K562 (cell line): ENCODE measurements at regions not wholly inside any gene's neighbourhood (a gene's known extent, or its start where the extent isn't known, plus 50 kb on each side); places are given as distances from the start of the nearest gene placed in this dataset.

Experiments
- ATF7 ChIP-seq: fragments of 450-650 bp; IDR thresholded peaks from 2 replicates; pipeline ENCODE4 v1.7.1; 2014; ENCODE audit warnings: mild to moderate bottlenecking, moderate library complexity
- GTF2F1 ChIP-seq: IDR thresholded peaks from 2 replicates; pipeline ENCODE4 v1.6.1; 2011; ENCODE audit warnings: low read depth, low read length, improper control_type of control experiment
- SIN3A ChIP-seq, 2 experiments: fragments of 150-350 bp in 1 of 2; IDR thresholded peaks; 2 replicates each; pipeline ENCODE4 v1.6.1; 2011 to 2016; ENCODE audit warnings: borderline replicate concordance in 2 of 2, low read depth in 2 of 2, low read length in 2 of 2, mild to moderate bottlenecking in 2 of 2, moderate library complexity in 2 of 2; ENCODE audit not compliant: control insufficient read depth in 1 of 2
- SMARCB1 ChIP-seq: IDR thresholded peaks from 2 replicates; pipeline ENCODE4 v1.6.1; 2011; ENCODE audit warnings: improper control_type of control experiment, low read depth; ENCODE audit not compliant: insufficient read length
- ZBTB8A ChIP-seq: fragments of 450-650 bp; IDR thresholded peaks from 2 replicates; pipeline ENCODE4 v1.6.1; 2018; ENCODE audit warnings: mild to moderate bottlenecking, moderate library complexity; ENCODE audit not compliant: partially characterized antibody
- TF ChIP-seq, protein P1 (sequence below), 2 experiments: fragments of 450-650 bp in 1 of 2; IDR thresholded peaks; 2 replicates each; pipeline ENCODE4 v1.6.1; 2011 to 2017; ENCODE audit warnings: low read depth in 2 of 2, antibody characterized with exemption in 1 of 2, borderline replicate concordance in 1 of 2, low read length in 1 of 2, mild to moderate bottlenecking in 1 of 2, mixed read lengths in 1 of 2; ENCODE audit not compliant: control insufficient read depth in 1 of 2
- TF ChIP-seq, protein P2 (sequence below): sonication (generic); formaldehyde crosslinking; IDR thresholded peaks from 2 replicates; pipeline ENCODE4 v1.8.1; 2023; ENCODE audit warnings: mild to moderate bottlenecking, missing genetic modification reagents

DNA sequence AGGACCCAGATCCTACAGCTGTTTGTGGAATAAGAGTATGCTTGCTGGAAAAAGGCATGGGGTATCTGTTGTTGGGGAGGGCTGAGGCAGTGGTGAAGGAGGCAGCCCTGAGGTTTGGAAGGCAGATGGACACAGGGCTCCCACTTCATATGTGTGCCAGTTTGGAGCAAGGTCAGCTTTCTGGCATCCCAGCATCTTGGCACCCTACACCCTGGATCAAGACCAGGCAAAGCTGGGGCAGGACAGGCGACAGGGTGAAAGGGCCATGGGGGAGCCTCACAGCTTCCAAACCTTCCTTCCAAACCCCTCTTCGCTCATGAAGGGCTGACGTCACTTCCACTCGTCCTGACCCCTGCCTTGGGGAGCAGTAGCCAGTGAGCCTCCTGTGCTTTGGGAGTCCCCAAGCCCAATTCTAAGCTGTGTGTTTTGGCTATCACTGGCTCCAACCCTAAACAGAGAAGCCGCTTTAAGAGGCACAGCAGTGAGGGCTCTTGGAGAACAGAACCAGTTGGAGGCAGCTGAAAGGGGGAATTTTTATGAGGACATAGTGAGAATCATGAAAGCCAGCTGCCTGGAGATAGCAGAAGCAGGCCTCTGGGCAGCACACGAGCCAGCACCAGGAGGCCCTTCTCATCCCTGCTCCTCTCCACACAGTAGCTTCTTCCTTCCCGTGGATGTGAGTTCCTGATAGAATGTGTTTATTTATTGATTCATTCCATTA is 448.6 kb upstream of the CDH4 start (continued):
- TF ChIP-seq, protein P1, sequence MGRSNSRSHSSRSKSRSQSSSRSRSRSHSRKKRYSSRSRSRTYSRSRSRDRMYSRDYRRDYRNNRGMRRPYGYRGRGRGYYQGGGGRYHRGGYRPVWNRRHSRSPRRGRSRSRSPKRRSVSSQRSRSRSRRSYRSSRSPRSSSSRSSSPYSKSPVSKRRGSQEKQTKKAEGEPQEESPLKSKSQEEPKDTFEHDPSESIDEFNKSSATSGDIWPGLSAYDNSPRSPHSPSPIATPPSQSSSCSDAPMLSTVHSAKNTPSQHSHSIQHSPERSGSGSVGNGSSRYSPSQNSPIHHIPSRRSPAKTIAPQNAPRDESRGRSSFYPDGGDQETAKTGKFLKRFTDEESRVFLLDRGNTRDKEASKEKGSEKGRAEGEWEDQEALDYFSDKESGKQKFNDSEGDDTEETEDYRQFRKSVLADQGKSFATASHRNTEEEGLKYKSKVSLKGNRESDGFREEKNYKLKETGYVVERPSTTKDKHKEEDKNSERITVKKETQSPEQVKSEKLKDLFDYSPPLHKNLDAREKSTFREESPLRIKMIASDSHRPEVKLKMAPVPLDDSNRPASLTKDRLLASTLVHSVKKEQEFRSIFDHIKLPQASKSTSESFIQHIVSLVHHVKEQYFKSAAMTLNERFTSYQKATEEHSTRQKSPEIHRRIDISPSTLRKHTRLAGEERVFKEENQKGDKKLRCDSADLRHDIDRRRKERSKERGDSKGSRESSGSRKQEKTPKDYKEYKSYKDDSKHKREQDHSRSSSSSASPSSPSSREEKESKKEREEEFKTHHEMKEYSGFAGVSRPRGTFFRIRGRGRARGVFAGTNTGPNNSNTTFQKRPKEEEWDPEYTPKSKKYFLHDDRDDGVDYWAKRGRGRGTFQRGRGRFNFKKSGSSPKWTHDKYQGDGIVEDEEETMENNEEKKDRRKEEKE (IDR thresholded peaks at IDR 0.05; ENCODE audit: borderline replicate concordance in 1 of 2, control insufficient read depth in 1 of 2, low read depth in 2 of 2, low read length in 1 of 2) = no peak
- TF ChIP-seq, protein P2, sequence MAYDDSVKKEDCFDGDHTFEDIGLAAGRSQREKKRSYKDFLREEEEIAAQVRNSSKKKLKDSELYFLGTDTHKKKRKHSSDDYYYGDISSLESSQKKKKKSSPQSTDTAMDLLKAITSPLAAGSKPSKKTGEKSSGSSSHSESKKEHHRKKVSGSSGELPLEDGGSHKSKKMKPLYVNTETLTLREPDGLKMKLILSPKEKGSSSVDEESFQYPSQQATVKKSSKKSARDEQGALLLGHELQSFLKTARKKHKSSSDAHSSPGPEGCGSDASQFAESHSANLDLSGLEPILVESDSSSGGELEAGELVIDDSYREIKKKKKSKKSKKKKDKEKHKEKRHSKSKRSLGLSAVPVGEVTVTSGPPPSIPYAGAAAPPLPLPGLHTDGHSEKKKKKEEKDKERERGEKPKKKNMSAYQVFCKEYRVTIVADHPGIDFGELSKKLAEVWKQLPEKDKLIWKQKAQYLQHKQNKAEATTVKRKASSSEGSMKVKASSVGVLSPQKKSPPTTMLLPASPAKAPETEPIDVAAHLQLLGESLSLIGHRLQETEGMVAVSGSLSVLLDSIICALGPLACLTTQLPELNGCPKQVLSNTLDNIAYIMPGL = no peak
- TF ChIP-seq ZBTB8A (no peak), SMARCB1 (no peak), ATF7 (no peak), GTF2F1 (no peak), SIN3A (IDR thresholded peaks at IDR 0.05; ENCODE audit: borderline replicate concordance in 2 of 2, control insufficient read depth in 1 of 2, low read depth in 2 of 2, low read length in 2 of 2) (no peak)
